ENCODE measurements at regions not wholly inside any gene's neighbourhood (a gene's known extent, or its start where the extent isn't known, plus 50 kb on each side); places are given as distances from the start of the nearest gene placed in this dataset.

DNA sequence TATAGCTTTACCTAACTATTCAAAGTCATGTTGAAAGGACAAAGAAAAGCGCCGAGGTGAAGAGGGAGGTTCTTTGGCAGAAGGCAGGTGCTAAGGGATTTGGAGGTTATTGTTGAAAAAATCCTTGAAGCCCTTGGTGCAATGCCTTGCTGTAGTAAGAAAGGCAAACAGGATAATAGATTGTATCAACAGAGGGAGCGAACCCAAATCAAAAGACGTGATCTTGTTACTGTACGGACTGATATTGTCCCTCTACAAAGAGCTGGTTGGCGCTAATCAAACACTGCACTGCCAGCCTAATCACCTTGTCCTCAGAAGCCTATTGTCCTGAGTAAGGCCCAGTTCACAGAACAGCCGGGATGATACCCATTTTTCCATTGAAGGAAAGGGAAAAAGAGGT is 182.9 kb downstream of the ZIC3 start:
- TF ChIP-seq, protein P1, sequence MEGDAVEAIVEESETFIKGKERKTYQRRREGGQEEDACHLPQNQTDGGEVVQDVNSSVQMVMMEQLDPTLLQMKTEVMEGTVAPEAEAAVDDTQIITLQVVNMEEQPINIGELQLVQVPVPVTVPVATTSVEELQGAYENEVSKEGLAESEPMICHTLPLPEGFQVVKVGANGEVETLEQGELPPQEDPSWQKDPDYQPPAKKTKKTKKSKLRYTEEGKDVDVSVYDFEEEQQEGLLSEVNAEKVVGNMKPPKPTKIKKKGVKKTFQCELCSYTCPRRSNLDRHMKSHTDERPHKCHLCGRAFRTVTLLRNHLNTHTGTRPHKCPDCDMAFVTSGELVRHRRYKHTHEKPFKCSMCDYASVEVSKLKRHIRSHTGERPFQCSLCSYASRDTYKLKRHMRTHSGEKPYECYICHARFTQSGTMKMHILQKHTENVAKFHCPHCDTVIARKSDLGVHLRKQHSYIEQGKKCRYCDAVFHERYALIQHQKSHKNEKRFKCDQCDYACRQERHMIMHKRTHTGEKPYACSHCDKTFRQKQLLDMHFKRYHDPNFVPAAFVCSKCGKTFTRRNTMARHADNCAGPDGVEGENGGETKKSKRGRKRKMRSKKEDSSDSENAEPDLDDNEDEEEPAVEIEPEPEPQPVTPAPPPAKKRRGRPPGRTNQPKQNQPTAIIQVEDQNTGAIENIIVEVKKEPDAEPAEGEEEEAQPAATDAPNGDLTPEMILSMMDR (IDR thresholded peaks at IDR 0.05): no peak
- TF ChIP-seq EZH2 (IDR thresholded peaks at IDR 0.05; ENCODE audit: borderline replicate concordance, insufficient read depth, low read depth, low read length, poor library complexity, severe bottlenecking): no peak
